ENCODE measurements at regions not wholly inside any gene's neighbourhood (a gene's known extent, or its start where the extent isn't known, plus 50 kb on each side); places are given as distances from the start of the nearest gene placed in this dataset.

GRCh38 chr9:11559001-11559776, 946.4 kb upstream of the PTPRD start:
- TF ChIP-seq CTCF (conservative IDR thresholded peaks at IDR 0.05; ENCODE audit: low read depth, low read length) (no peak), EZH2phosphoT487 (IDR thresholded peaks at IDR 0.05; ENCODE audit: borderline replicate concordance, low read length) (no peak)
